Endothelial cell of umbilical vein (primary cell): ENCODE measurements at regions not wholly inside any gene's neighbourhood (a gene's known extent, or its start where the extent isn't known, plus 50 kb on each side); places are given as distances from the start of the nearest gene placed in this dataset.

ENCODE experiments used
- BruUV-seq: library from RNA; stranded (reverse); fragments of 400-500 nt; replicated peaks from 2 replicates; lab custom pipeline; 2021; lab: Mats Ljungman, UMichigan
- CTCF ChIA-PET: fragments of 300-600, 350-600 bp; sonication (Branson Sonifier 250); formaldehyde crosslinking; loops from one replicate; lab custom pipeline; 2021; ENCODE audit warnings: antibody characterized with exemption, inconsistent platforms; lab: Charles Lee
- POLR2A ChIA-PET: fragments of 300-600, 350-600 bp; sonication (Branson Sonifier 250); formaldehyde crosslinking; loops from one replicate; lab custom pipeline; 2021; ENCODE audit warnings: antibody characterized with exemption, inconsistent platforms; lab: Charles Lee
- DNase-seq: peaks from one replicate; pipeline ENCODE4 v3.0.0-alpha.2; 2011; ENCODE audit warnings: low read depth, low spot score
- FAIRE-seq: peaks from 2 replicates; lab custom pipeline; 2011; peaks lifted over from hg19 to GRCh38; lab: Jason Lieb, UNC
- H2AFZ ChIP-seq: 2 replicates; pipeline ENCODE4 v1.6.0; 2012; ENCODE audit warnings: low read depth, low read length, control low read depth, inconsistent platforms
- H3K27ac ChIP-seq: 2 replicates; pipeline ENCODE4 v1.5.1; 2011; ENCODE audit warnings: low read depth, mild to moderate bottlenecking, control low read depth, low read length, moderate library complexity; ENCODE audit not compliant: insufficient read depth
- H3K27me3 ChIP-seq, 2 experiments: 2 replicates each; pipeline versions ENCODE4 v1.6.0 to v1.6.1; 2011; ENCODE audit warnings: low read length in 2 of 2, mixed read lengths in 1 of 2; ENCODE audit not compliant: control insufficient read depth in 2 of 2, insufficient read depth in 2 of 2
- H3K36me3 ChIP-seq, 2 experiments: 2 replicates in 1 of 2; 3 replicates in 1 of 2; pipeline ENCODE4 v1.5.1; 2011; ENCODE audit warnings: low read length in 2 of 2, mild to moderate bottlenecking in 1 of 2, moderate library complexity in 1 of 2; ENCODE audit not compliant: control insufficient read depth in 2 of 2, insufficient read depth in 2 of 2; ENCODE audit errors: extremely low read depth in 1 of 2
- H3K4me1 ChIP-seq: 3 replicates; pipeline ENCODE4 v1.5.1; 2011; ENCODE audit warnings: mild to moderate bottlenecking, low read length; ENCODE audit not compliant: control insufficient read depth, insufficient read depth; ENCODE audit errors: extremely low read depth
- H3K4me2 ChIP-seq: 2 replicates; pipeline ENCODE4 v1.6.1; 2011; ENCODE audit warnings: low read length, control low read depth, mixed read lengths; ENCODE audit not compliant: insufficient read depth
- H3K4me3 ChIP-seq, 3 experiments: fragments of 200-600 bp in 1 of 3; sonication (generic), shearing (Covaris generic) in 1 of 3; replicated peaks in 1 of 3; 2 replicates each; pipeline ENCODE4 v1.5.1; 2011 to 2016; ENCODE audit warnings: control low read depth in 3 of 3, low read length in 3 of 3, mild to moderate bottlenecking in 2 of 3, inconsistent platforms in 1 of 3, low read depth in 1 of 3, moderate library complexity in 1 of 3; ENCODE audit not compliant: insufficient read depth in 1 of 3
- H3K79me2 ChIP-seq: 2 replicates; pipeline ENCODE4 v1.6.0; 2012; ENCODE audit warnings: low read length, inconsistent platforms; ENCODE audit not compliant: control insufficient read depth, insufficient read depth
- H3K9ac ChIP-seq: replicated peaks from 2 replicates; pipeline ENCODE3; 2011; ENCODE audit warnings: low read length, control low read depth; ENCODE audit not compliant: insufficient read depth; ENCODE audit errors: extremely low read depth
- H3K9me1 ChIP-seq: replicated peaks from 3 replicates; pipeline ENCODE4 v1.6.0; 2011; ENCODE audit warnings: mild to moderate bottlenecking, low read length; ENCODE audit not compliant: control insufficient read depth, insufficient read depth; ENCODE audit errors: extremely low read depth
- H3K9me3 ChIP-seq: replicated peaks from 2 replicates; pipeline ENCODE4 v1.5.1; 2012; ENCODE audit warnings: low read length, inconsistent platforms; ENCODE audit not compliant: control insufficient read depth, insufficient read depth
- H4K20me1 ChIP-seq: replicated peaks from 2 replicates; pipeline ENCODE3; 2011; ENCODE audit warnings: mild to moderate bottlenecking, low read length; ENCODE audit not compliant: control insufficient read depth, insufficient read depth; ENCODE audit errors: extremely low read depth
- EZH2 ChIP-seq: IDR thresholded peaks from 2 replicates; pipeline ENCODE4 v1.6.1; 2012; ENCODE audit warnings: borderline replicate concordance, low read depth, mild to moderate bottlenecking, moderate library complexity, low read length, inconsistent platforms; ENCODE audit not compliant: severe bottlenecking
- FOS ChIP-seq: IDR thresholded peaks from 2 replicates; pipeline ENCODE4 v1.6.1; 2011; ENCODE audit warnings: mild to moderate bottlenecking, low read length, moderate library complexity, borderline replicate concordance; ENCODE audit not compliant: insufficient read depth
- GATA2 ChIP-seq: IDR thresholded peaks from 2 replicates; pipeline ENCODE4 v1.7.0; 2011; ENCODE audit warnings: low read depth, mild to moderate bottlenecking, moderate library complexity, mixed read lengths, low read length; ENCODE audit not compliant: insufficient read length, insufficient read depth
- JUN ChIP-seq: IDR thresholded peaks from 2 replicates; pipeline ENCODE4 v1.6.1; 2011; ENCODE audit warnings: borderline replicate concordance, low read depth; ENCODE audit not compliant: insufficient read length, insufficient read depth
- MYC ChIP-seq: IDR thresholded peaks from one replicate; pipeline ENCODE4 v1.6.1; 2011; ENCODE audit warnings: mild to moderate bottlenecking, low read depth, low read length
- POLR2A ChIP-seq: IDR thresholded peaks from 2 replicates; pipeline ENCODE4 v1.6.1; 2012; ENCODE audit warnings: low read depth, mild to moderate bottlenecking, control low read depth, low read length
- POLR2AphosphoS5 ChIP-seq: IDR thresholded peaks from 2 replicates; pipeline ENCODE4 v1.6.1; 2012; ENCODE audit warnings: low read depth, mild to moderate bottlenecking, control low read depth, low read length, moderate library complexity; ENCODE audit not compliant: insufficient read depth
- dilution Hi-C: fragments of 300-500 bp; cut with MboI; formaldehyde crosslinking; loops from one replicate; pipeline ENCODE4 v1.15.0; 2019; ENCODE audit warnings: low sequenced_read_pairs; ENCODE audit not compliant: extremely low pct_ligation_motif_present
- intact Hi-C: fragments of 100-400 bp; cut with micrococcal nuclease; formaldehyde crosslinking; loops from one replicate; pipeline ENCODE4 v1.10.0; 2022
- TF ChIP-seq, protein P1 (sequence below): IDR thresholded peaks from 2 replicates; pipeline ENCODE4 v1.6.1; 2011; ENCODE audit not compliant: insufficient read depth, insufficient read length
- TF ChIP-seq, protein P2 (sequence below), 2 donors: IDR thresholded peaks; 1 replicate in 1 of 2; 2 replicates in 1 of 2; pipeline ENCODE4 v1.5.1; 2011; ENCODE audit warnings: low read length in 2 of 2, mild to moderate bottlenecking in 2 of 2, moderate library complexity in 2 of 2, control low read depth in 1 of 2, inconsistent platforms in 1 of 2, low read depth in 1 of 2; ENCODE audit not compliant: insufficient read depth in 1 of 2; ENCODE audit errors: extremely low read depth in 1 of 2

DNA sequence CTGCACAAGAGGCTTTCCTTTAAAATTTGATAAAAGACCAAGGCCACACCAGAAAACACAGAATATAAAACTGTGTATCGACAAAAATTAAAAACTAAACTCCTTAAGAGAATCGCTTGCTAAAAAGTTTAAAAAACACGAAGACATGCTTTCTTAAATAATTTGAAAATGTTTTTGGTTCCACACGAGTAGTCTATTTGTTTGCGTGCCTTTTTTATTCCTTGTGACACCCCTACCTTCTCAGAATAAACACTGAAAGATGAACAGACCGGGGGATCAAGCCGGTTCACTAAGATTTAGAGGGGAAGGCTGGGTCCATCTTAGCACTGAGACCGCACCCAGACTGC lies 256.4 kb upstream of the STARD13 start:
- no peaks in the 10 kb centered on the region for H3K9me1 ChIP-seq
- H3K4me1 ChIP-seq: peaks cover 23% of the 10 kb centered on the region
- peak overlapping the region; percentile 71 for H2AFZ ChIP-seq
- H3K9me3 ChIP-seq: no peaks in the 10 kb centered on the region
- DNase-seq (no peak), FAIRE-seq (no peak)
- H3K36me3 ChIP-seq: no peaks in the 10 kb centered on the region
- TF ChIP-seq, protein P1, sequence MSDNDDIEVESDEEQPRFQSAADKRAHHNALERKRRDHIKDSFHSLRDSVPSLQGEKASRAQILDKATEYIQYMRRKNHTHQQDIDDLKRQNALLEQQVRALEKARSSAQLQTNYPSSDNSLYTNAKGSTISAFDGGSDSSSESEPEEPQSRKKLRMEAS: no peak
- no peak for TF ChIP-seq FOS
- H3K27me3 ChIP-seq: no peaks in the 10 kb centered on the region
- H3K9ac ChIP-seq: peak overlapping the region; percentile 99
- CTCF ChIA-PET: interaction anchor here (1.3 to 3.5 kb wide), 2 partner anchors 315 to 415 kb away, joined by 3 to 47 read pairs; no protein-coding TSS in a partner anchor
- BruUV-seq: TSS peak; percentile 93
- peak overlapping the region; percentile 100 for H3K27ac ChIP-seq
- H3K79me2 ChIP-seq: no peaks in the 10 kb centered on the region
- POLR2A ChIA-PET: no interaction called here
- dilution Hi-C loops: no loop called here
- no peaks in the 10 kb centered on the region for H4K20me1 ChIP-seq
- intact Hi-C loops: loop anchor here (1.0 to 5.0 kb wide), 16 partner anchors 33 to 1227 kb away; partner anchors contain the start of genes BRCA2, N4BP2L2, STARD13 and ZAR1L
- H3K4me3 ChIP-seq: peak overlapping the region; percentile 15 to 62 (median 24)
- H3K4me2 ChIP-seq: peak overlapping the region; percentile 97

DNA sequence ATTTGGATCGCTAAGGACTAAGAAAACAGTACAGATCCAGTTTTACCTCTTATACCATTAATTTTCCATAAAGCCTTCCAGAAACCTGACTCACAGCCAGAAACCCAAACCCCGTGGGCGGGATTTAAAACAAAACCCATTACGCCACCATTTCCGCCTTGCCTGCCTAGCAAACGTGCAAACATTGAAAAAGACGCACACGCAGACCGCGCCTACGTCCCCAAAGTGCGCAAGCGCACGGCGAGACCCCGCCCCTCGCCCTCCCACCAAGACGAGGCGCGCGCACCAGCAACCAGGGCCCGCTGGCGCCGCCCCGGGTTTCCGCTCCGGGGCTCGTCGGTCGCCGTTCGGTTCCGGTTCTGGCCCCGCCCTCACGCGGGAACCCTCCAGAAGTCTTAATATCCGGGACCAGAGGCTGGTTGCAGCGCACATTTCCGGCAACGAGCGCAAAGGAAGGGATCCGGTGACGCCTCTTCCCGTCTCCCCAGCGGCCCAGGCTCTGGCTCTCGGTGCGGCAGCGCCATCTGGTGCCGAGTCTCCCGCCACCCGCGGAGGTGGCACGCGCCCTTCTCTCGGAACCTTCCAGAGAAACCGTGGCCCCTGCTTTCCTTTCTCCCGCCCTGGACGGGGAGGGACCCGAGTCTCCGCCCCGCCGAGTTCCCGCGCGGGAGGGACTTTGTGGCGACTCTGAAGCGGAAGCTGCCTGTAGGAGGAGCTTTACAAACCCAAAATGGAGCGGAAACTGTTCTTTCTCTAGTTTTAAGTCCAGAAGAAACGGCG lies 256.9 kb upstream of the STARD13 start:
- Histone ChIP-seq H3K4me3 (peak overlapping the region; percentile 24 to 67 (median 37)), H3K27ac (peak overlapping the region; percentile 100), H3K4me2 (peak overlapping the region; percentile 97), H3K9me1 (no peaks in the 10 kb centered on the region), H4K20me1 (no peaks in the 10 kb centered on the region), H3K36me3 (no peaks in the 10 kb centered on the region), H3K9ac (peak overlapping the region; percentile 99), H3K4me1 (peaks cover 23% of the 10 kb centered on the region), H3K9me3 (no peaks in the 10 kb centered on the region), H2AFZ (peak overlapping the region; percentile 71), H3K79me2 (no peaks in the 10 kb centered on the region), H3K27me3 (no peaks in the 10 kb centered on the region)
- FAIRE-seq (peak; percentile 96), DNase-seq (peak; percentile 100)
- POLR2A ChIA-PET: interaction anchor here (0.6 to 1.2 kb wide), 4 partner anchors 148 to 956 kb away, joined by 3 to 4 read pairs (median 4); partner anchors contain the start of genes PDS5B and STARD13
- CTCF ChIA-PET: interaction anchor here (0.6 to 5.2 kb wide), 59 partner anchors 10 to 1633 kb away, joined by 3 to 131 read pairs (median 5); partner anchors contain the start of genes PDS5B and STARD13
- no TSS peak for BruUV-seq
- no peak for TF ChIP-seq MYC
- no peak for TF ChIP-seq GATA2
- TF ChIP-seq, protein P2, sequence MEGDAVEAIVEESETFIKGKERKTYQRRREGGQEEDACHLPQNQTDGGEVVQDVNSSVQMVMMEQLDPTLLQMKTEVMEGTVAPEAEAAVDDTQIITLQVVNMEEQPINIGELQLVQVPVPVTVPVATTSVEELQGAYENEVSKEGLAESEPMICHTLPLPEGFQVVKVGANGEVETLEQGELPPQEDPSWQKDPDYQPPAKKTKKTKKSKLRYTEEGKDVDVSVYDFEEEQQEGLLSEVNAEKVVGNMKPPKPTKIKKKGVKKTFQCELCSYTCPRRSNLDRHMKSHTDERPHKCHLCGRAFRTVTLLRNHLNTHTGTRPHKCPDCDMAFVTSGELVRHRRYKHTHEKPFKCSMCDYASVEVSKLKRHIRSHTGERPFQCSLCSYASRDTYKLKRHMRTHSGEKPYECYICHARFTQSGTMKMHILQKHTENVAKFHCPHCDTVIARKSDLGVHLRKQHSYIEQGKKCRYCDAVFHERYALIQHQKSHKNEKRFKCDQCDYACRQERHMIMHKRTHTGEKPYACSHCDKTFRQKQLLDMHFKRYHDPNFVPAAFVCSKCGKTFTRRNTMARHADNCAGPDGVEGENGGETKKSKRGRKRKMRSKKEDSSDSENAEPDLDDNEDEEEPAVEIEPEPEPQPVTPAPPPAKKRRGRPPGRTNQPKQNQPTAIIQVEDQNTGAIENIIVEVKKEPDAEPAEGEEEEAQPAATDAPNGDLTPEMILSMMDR (IDR thresholded peaks at IDR 0.05; ENCODE audit: extremely low read depth in 1 of 2, insufficient read depth in 1 of 2, low read depth in 1 of 2, low read length in 2 of 2): peak; percentile 94 to 98
- TF ChIP-seq JUN: peak; percentile 67
- TF ChIP-seq, protein P1: peak; percentile 80
- peak; percentile 5 for TF ChIP-seq FOS
- no peak for TF ChIP-seq EZH2
- peak; percentile 87 for TF ChIP-seq POLR2AphosphoS5
- peak; percentile 64 for TF ChIP-seq POLR2A
- intact Hi-C loops: loop anchor here (1.0 to 5.0 kb wide), 18 partner anchors 13 to 1227 kb away; partner anchors contain the start of genes BRCA2, N4BP2L2, STARD13 and ZAR1L
- dilution Hi-C loops: no loop called here
